Kidney epithelial cell (primary cell): ENCODE measurements at regions not wholly inside any gene's neighbourhood (a gene's known extent, or its start where the extent isn't known, plus 50 kb on each side); places are given as distances from the start of the nearest gene placed in this dataset.

Experiments
- DNase-seq: peaks from one replicate; pipeline ENCODE4 v3.0.0-alpha.2; 2010; ENCODE audit warnings: low read depth
- H3K27me3 ChIP-seq: 2 replicates; pipeline ENCODE4 v1.6.0; 2011; ENCODE audit warnings: low read length; ENCODE audit not compliant: control insufficient read depth, insufficient read depth
- H3K36me3 ChIP-seq: 2 replicates; pipeline ENCODE4 v1.5.1; 2011; ENCODE audit warnings: low read length; ENCODE audit not compliant: control insufficient read depth, insufficient read depth
- H3K4me3 ChIP-seq: 2 replicates; pipeline ENCODE4 v1.5.1; 2011; ENCODE audit warnings: low read depth, mild to moderate bottlenecking, control low read depth, low read length
- TF ChIP-seq, protein P1 (sequence below): IDR thresholded peaks from 2 replicates; pipeline ENCODE4 v1.5.1; 2011; ENCODE audit warnings: mild to moderate bottlenecking, moderate library complexity, low read length, control low read depth, inconsistent platforms; ENCODE audit not compliant: insufficient read depth, poor library complexity, severe bottlenecking

- Histone ChIP-seq H3K27me3 (no peaks in the 10 kb centered on the region), H3K4me3 (no peak overlapping the region), H3K36me3 (no peaks in the 10 kb centered on the region)
- TF ChIP-seq, protein P1, sequence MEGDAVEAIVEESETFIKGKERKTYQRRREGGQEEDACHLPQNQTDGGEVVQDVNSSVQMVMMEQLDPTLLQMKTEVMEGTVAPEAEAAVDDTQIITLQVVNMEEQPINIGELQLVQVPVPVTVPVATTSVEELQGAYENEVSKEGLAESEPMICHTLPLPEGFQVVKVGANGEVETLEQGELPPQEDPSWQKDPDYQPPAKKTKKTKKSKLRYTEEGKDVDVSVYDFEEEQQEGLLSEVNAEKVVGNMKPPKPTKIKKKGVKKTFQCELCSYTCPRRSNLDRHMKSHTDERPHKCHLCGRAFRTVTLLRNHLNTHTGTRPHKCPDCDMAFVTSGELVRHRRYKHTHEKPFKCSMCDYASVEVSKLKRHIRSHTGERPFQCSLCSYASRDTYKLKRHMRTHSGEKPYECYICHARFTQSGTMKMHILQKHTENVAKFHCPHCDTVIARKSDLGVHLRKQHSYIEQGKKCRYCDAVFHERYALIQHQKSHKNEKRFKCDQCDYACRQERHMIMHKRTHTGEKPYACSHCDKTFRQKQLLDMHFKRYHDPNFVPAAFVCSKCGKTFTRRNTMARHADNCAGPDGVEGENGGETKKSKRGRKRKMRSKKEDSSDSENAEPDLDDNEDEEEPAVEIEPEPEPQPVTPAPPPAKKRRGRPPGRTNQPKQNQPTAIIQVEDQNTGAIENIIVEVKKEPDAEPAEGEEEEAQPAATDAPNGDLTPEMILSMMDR: no peak
- no peak for DNase-seq
Observed at GRCh38 chr15:31811641-31812040, 218.7 kb upstream of the CHRNA7 start.

DNA sequence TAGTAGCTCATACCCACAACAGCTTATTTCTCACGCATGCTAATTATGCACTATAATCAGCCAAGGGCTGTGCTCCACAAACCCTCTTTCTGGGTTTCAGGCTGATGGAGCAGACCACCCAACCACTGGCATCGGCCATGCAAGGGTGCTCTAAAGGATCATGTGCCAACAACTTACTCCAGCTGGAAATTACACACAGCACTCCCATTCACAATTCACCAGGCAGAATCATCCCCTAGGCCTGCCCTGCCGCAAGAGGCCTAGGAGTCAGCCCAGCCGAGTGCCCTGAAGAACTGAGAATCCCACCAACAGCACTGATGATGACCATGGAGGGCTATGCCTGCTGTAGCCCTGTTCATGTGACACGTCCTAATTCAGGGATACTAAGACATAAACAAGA lies 216.2 kb upstream of the CHRNA7 start:
- no peaks in the 10 kb centered on the region for H3K36me3 ChIP-seq
- TF ChIP-seq, protein P1: no peak
- H3K4me3 ChIP-seq: no peak overlapping the region
- no peak for DNase-seq
- H3K27me3 ChIP-seq: no peaks in the 10 kb centered on the region

GRCh38 chr15:31815411-31816155 lies 214.7 kb upstream of the CHRNA7 start:
- TF ChIP-seq, protein P1: no peak
- H3K4me3 ChIP-seq: no peak overlapping the region
- no peaks in the 10 kb centered on the region for H3K36me3 ChIP-seq
- no peak for DNase-seq
- no peaks in the 10 kb centered on the region for H3K27me3 ChIP-seq

GRCh38 chr15:31822463-31822862 lies 207.9 kb upstream of the CHRNA7 start:
- TF ChIP-seq, protein P1: no peak
- no peaks in the 10 kb centered on the region for H3K27me3 ChIP-seq
- H3K36me3 ChIP-seq: no peaks in the 10 kb centered on the region
- DNase-seq: no peak
- no peak overlapping the region for H3K4me3 ChIP-seq

DNA sequence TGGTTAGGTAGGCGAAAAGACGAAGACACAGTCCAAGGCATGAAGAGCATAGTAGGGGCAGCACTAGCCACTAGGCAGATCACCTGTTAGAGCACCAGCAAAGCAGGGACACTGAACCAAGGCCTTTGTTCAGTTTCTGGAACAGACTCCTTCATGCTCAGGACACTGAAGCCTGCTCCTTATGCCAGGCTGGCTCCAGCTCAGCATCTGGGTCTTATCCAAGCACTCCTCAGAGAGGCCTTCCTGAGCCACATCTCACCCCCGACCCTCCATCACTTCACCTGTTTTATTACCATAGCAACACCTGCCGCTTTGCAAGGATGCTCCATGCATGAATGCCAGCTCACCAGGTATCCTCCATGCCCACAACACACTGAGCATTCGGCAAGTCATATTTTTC lies 206.3 kb upstream of the CHRNA7 start:
- DNase-seq: no peak
- TF ChIP-seq, protein P1: no peak
- no peaks in the 10 kb centered on the region for H3K27me3 ChIP-seq
- no peaks in the 10 kb centered on the region for H3K36me3 ChIP-seq
- no peak overlapping the region for H3K4me3 ChIP-seq

GRCh38 chr15:31828594-31828993 lies 201.7 kb upstream of the CHRNA7 start:
- H3K27me3 ChIP-seq: no peaks in the 10 kb centered on the region
- no peak overlapping the region for H3K4me3 ChIP-seq
- TF ChIP-seq, protein P1: no peak
- no peak for DNase-seq
- no peaks in the 10 kb centered on the region for H3K36me3 ChIP-seq
